NB4 (cell line): ENCODE measurements at regions not wholly inside any gene's neighbourhood (a gene's known extent, or its start where the extent isn't known, plus 50 kb on each side); places are given as distances from the start of the nearest gene placed in this dataset.
"Not testable (repeated sequence)": the region's sequence is repeated elsewhere in the genome, so short reads cannot be mapped to it uniquely, and the experiment has no call there.

Source experiments
- DNase-seq: peaks from one replicate; pipeline ENCODE4 v3.0.0; 2010; ENCODE audit warnings: low read depth
- H3K4me3 ChIP-seq: one replicate; pipeline ENCODE4 v1.5.1; 2011; ENCODE audit warnings: mild to moderate bottlenecking, low read depth, low read length, moderate library complexity
- MYC ChIP-seq: IDR thresholded peaks from 2 replicates; pipeline ENCODE4 v1.6.1; 2011; ENCODE audit warnings: low read depth, low read length
- POLR2A ChIP-seq: IDR thresholded peaks from 2 replicates; pipeline ENCODE4 v1.6.1; 2011; ENCODE audit warnings: mild to moderate bottlenecking; ENCODE audit not compliant: insufficient read length; ENCODE audit errors: extremely low read depth
- TF ChIP-seq, protein P1 (sequence below): IDR thresholded peaks from 2 replicates; pipeline ENCODE4 v1.6.1; 2011; ENCODE audit warnings: low read depth, low read length
- TF ChIP-seq, protein P2 (sequence below): IDR thresholded peaks from one replicate; pipeline ENCODE4 v1.5.1; 2012; ENCODE audit warnings: low read depth, low read length

DNA sequence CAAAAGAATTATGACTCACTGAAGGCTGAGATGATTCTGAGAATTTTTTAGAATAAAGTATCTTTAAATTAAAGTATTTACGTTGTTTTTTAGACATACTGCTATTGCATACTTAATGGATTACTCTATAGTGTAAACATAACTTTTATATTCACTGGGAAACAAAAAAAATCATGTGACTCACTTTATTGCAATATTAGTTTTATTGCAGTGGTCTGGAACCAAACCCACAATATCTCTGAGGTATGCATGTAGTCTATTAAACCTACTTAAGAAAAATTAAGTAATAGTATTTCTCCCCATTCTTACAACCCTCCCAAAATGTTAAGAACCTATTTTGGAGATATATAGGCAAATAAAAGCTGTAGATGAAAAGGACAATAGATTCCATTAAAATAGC, 142.9 kb upstream of the ZNF521 start:
- DNase-seq = no peak
- no peak for TF ChIP-seq MYC
- no peak for TF ChIP-seq POLR2A
- TF ChIP-seq, protein P1, sequence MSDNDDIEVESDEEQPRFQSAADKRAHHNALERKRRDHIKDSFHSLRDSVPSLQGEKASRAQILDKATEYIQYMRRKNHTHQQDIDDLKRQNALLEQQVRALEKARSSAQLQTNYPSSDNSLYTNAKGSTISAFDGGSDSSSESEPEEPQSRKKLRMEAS = no peak
- TF ChIP-seq, protein P2, sequence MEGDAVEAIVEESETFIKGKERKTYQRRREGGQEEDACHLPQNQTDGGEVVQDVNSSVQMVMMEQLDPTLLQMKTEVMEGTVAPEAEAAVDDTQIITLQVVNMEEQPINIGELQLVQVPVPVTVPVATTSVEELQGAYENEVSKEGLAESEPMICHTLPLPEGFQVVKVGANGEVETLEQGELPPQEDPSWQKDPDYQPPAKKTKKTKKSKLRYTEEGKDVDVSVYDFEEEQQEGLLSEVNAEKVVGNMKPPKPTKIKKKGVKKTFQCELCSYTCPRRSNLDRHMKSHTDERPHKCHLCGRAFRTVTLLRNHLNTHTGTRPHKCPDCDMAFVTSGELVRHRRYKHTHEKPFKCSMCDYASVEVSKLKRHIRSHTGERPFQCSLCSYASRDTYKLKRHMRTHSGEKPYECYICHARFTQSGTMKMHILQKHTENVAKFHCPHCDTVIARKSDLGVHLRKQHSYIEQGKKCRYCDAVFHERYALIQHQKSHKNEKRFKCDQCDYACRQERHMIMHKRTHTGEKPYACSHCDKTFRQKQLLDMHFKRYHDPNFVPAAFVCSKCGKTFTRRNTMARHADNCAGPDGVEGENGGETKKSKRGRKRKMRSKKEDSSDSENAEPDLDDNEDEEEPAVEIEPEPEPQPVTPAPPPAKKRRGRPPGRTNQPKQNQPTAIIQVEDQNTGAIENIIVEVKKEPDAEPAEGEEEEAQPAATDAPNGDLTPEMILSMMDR = no peak
- no peak overlapping the region for H3K4me3 ChIP-seq

DNA sequence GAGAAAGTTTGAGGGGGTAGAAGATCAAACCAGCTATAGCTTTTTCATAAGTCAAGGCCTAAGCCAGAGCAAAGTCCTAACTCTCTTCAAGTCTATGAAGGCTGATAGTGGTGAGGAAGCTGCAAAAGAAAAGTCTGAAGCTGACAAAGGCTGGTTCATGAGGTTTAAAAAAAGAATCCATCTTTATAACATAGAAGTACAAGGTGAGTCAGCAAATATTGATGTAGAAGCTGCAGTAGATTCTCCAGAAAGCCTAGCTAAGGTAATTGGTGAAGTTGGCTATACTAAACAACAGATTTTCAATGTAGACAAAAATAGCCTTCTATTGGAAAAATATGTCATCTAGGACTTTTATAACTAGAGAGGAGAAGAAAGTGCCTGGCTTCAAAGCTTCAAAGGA, 141.4 kb upstream of the ZNF521 start:
- no peak for DNase-seq
- TF ChIP-seq, protein P1 = no peak
- TF ChIP-seq, protein P2 = no peak
- TF ChIP-seq MYC = no peak
- TF ChIP-seq POLR2A = no peak
- no peak overlapping the region for H3K4me3 ChIP-seq

DNA sequence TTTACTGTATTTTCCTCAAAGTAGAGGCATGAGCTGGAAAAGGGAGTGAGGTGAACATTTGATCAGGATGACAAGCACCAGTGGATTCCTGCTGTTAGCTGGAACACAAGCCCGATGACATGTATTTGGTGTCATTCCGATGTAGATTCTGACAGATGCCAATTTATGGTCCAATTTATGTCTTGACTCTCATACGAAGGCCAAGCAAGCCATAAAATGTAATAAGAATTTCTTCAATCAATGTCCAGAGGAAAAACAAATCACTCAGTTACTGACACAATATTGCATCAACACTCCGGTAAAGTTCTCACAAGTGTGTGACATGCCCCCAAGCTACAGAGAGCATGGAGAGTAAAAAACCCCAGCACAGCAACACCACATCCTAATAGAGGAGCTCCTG, 138.3 kb upstream of the ZNF521 start:
- TF ChIP-seq, protein P1 = no peak
- TF ChIP-seq POLR2A (no peak), MYC (no peak)
- TF ChIP-seq, protein P2 = no peak
- no peak for DNase-seq
- no peak overlapping the region for H3K4me3 ChIP-seq

DNA sequence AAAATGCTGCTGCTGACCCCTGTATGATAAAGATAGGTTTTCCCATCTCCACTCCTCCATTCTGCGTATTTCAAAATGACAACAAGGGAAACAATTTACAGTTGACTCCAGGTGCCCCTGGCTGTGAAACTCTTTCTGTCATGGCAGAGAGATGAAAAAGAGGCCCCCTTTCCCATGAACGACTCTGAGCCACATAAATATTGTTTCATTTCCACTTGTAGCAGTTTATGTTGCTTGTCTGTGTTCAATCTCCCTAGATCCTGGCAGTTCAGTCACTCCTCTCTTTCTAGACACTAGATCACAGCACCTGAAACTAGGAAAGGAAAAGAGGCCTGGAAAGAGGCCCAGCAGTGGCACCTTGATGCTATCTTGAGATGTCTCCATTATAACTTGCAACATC, 121.0 kb upstream of the ZNF521 start:
- no peak overlapping the region for H3K4me3 ChIP-seq
- TF ChIP-seq, protein P1 = no peak
- TF ChIP-seq, protein P2 = no peak
- TF ChIP-seq MYC (no peak), POLR2A (no peak)
- DNase-seq = no peak

DNA sequence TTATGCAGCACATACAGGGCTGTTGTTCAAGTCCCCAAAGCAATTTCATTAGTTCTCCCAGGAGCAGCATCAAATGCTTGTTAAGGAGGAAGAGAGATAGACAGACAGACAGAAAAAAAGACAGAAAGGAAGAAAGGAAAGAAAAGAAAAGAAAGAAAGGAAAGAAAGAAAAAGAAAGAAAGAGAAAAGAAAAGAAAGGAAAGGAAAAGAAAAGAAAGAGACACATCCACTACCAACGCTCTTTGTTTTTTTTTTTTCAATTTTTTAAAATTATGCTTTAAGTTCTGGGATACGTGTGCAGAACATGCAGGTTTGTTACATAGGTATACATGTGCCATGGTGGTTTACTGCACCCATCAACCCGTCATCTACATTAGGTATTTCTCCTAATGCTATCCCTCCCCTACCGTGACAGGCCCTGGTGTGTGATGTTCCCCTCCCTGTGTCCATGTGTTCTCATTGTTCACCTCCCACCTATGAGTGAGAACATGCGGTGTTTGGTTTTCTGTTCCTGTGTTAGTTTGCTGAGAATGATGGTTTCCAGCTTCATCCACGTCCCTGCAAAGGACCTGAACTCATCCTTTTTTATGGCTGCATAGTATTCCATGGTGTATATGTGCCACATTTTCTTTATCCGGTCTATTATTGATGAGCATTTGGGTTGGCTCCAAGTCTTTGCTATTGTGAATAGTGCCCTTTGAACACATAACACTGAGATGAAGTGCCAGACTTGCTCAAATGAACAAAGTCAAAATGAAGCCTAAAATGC, 119.0 kb upstream of the ZNF521 start:
- DNase-seq, H3K4me3 ChIP-seq: not testable (repeated sequence)

DNA sequence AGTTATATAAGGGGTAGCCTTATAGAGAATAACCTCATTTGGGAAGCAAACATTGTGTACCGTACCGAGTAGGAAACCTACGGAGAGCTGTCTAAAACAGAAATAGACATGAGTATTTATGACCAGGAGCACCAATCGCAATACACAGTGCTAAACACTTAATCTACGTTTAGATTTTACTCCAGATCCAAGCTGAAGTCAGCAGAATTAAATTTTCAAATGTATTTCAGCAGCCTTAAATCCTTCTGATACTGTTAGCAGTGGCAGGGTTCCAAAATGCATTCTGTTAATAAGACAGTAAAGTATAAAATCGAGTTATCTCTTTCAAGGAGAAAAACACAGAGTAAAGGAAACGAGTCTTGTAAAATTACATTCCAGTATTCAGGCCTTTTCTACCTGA, 118.1 kb upstream of the ZNF521 start:
- TF ChIP-seq, protein P2 = no peak
- TF ChIP-seq POLR2A = no peak
- TF ChIP-seq, protein P1 = no peak
- no peak for TF ChIP-seq MYC
- DNase-seq = no peak
- no peak overlapping the region for H3K4me3 ChIP-seq
